GM18868 (cell line): ENCODE measurements at regions not wholly inside any gene's neighbourhood (a gene's known extent, or its start where the extent isn't known, plus 50 kb on each side); places are given as distances from the start of the nearest gene placed in this dataset.

Experiments used
- ATAC-seq: cut with Tn5 transposase; IDR thresholded peaks from one replicate; pipeline ENCODE4 v1.9.1; 2021; ENCODE audit warnings: mild to moderate bottlenecking, moderate library complexity; ENCODE audit not compliant: unreplicated experiment

- no peak for ATAC-seq
These were observed 652.7 kb downstream of the DCDC2C start for GRCh38 chr2:4356109-4356508.

GRCh38 chr2:4356541-4356940, 653.2 kb downstream of the DCDC2C start:
- ATAC-seq: no peak

DNA sequence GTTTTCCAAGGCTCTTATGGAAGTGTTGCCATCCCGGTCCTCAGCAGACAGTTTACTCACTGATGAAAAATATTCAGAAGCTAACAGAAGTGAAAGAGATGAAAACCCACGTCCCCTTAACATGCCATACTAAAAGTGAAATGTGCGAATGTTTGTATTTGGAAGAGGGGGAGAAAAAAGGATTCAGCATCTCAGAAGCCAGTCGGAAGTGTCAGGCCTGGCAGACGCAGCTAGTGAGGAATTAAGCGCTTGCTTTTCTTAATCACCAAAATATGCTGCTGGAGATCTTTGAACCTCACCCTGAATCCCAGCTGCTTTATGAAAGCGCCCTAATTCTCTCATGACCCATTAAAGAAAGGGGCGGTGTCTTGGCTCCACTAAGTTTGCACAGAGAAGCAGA, 653.7 kb downstream of the DCDC2C start:
- ATAC-seq: no peak

GRCh38 chr2:4358837-4359236, 655.5 kb downstream of the DCDC2C start:
- no peak for ATAC-seq

DNA sequence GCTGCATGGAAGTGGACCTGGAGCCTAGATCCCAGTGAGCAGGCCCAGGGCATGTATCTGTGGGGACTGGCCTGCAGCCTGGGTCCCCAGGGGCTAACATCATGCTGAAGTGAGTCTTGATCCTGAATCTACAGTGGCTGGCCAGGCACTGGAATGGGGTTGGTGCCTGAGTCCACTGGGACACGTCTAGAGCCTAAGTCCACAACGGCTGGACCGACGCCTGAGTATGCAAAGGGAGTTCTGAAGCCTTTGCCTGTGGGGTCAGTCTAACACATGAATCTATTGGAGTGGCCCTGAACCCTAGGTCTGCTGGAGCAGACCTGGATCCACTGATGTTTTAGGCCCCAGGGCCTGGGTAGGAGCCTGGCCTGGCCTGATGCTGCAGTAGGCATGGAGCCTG, 665.5 kb downstream of the DCDC2C start:
- ATAC-seq: no peak

DNA sequence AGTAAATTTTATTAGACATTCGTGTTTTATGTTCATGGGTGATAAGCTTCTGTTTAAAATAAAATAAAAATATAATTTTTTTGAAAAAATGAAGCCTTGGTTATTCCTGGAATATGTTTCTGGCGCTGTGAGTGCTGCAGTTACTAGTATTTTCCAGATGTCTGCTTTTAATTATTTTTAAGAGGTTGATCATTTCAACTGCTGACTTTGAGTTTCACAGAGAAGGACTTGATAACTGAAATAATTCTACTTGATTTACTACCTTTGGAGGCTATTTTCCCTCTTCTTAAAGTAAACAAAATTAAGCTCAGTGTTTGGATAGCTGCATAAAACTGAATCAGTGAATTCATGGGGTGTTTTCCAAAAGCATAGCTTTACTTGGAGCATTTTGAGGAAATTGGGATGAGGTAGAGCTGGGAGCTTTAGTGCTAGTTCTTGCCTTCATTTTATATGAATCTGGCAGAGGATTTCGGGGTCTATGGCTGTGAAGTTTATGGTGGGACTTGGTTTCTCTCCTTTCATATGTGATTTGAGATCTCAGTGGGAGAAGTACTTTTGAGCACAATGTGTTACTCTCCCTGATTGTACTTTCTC, 666.5 kb downstream of the DCDC2C start:
- no peak for ATAC-seq

DNA sequence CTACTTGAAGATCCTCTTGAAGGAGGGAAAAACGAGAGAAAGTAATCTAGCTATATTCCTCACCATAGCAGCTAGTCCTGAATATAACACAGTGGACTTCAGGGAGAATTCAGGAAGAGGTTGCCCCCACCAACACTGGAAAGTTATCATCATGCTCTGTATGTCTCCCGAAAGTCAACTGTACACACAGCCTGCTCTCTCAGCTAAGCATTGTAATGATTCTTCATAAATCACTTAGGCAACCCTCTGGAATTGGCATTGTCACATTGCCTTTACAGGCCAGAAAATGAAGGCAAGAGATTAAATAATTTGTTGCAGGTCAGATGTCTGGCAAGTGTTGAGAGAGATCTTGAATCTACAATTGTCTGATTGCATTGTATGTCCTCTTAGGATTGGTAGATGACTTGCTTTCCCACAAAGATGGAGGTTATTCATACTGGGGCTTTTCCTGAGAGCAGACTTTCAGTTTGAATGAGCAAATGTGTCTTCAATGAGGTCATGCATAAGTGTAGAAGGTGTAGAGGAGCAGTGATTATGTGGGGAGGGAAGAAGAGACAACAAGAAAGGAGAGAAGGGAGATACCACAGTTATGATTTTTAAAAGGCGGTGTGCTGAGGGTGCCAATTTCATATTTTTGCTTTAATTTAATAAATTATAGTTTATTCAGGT, 667.2 kb downstream of the DCDC2C start:
- ATAC-seq: no peak

DNA sequence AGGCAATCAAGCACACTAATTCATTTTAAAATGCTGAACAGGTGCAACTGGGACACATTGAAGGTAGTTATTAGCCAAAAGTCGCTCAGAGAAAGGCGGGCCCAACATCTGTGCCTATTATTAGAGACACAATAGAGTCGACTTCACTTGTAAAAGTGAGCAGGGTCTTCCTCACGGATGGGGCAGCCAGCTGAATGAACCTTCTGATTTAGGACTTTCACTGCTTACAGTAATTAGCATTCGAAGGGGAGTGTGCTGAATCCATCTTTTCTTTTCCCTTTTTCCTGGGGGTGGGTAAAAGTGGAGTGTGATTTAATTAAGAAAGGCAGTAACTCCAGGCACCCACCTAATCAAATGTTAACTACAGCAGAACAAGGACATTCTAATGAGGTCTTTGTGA, 677.7 kb downstream of the DCDC2C start:
- ATAC-seq: no peak

DNA sequence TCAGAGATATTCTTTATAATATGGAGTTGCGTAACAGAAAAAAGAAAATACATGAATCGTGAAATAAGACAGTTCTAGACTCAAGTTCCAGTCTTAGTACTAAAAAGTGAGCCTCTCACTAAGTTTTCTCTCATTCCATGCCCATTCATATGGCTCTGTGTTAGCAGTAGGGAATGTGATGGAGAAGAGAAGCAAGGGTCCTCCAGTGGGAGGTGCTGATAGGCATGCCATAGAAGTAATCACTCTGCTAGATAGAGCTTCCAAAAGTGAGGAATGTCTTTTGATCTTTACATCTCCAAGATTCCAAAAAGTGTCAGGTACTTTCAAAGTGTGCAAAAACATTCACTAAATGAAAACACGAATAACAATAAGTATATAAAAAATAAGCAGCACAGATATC, 678.4 kb downstream of the DCDC2C start:
- ATAC-seq: no peak

DNA sequence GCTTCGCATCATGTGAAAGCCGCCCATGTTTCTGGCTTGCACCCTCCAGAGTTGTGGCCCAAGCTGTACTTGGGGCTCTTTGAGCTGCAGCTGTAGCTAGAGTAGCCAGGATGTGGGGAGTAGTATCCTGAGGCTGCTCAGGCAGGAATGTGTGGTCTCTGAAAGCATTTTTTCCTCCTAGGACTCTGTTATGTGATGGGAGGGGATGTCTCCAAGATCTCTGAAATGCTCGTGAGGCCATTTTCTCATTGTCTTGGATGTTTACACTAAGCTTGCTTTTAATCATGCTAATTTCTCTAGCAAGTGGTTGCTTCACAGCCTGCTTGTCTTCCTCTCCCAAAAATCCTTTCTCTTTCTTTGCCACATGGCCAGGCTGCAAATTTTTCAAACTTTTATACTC, 687.6 kb downstream of the DCDC2C start:
- no peak for ATAC-seq

DNA sequence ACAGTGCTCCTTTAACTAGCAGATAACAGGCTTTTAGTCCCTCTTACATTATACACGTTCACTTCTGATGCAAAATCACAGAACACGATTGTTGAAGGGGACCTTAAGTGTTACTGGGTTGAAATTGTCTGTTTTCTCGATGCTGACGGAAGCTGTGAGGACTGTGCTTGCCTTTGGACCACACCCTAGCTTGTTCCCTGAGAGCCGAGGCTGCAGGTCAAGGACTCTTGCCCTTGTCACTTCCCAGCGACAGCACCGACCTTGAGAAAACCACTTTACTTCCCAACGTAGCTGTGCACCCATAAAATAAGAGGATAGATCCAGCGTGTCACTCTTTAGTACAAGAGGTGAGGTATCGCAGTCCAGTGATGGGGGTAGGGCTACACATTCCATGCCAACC, 701.0 kb downstream of the DCDC2C start:
- no peak for ATAC-seq

DNA sequence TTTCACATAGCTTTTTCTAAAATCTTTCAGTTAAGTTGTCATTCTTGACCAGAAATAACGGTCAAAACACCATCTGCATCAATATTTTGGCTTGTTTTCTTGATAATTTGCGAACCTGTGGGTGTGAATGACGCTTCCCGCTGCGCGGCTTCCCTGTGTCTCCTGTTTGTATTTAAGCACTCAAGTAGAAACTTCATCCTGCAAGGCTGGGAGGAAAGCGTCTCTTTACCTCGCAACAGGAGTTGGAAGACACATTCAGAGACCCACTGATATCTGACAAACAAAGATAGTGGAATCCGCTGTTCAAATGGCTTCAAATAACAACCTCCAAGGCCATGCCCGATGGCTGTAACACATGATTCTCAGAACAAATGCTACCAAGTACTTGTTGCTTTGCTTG, 704.9 kb downstream of the DCDC2C start:
- ATAC-seq: no peak

DNA sequence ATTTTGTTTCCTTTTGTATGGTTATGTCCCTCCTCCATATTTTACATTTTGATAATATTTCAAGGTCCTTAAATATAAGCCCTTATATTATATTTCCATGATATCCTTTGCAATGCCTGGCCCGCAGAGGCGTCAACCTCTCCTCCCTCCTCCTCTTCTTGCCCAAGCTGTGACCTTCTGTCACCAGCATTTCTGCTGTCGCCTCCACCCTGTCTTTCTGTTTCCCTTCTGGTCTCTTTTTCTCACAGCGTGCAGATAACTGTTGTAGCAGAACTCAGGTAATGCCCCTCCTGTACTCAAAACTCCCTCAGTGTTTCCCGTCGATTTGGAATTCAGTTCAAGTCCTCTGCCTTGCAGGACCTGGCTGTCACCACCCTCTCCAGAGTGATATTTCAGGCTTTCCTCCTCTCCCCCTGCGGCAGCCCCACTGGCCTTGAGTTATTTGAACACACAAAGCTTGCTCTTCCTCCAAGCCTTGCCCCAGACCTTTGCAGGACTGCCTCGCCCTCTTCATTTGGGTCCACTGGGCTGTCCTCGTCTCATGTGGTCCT, 709.3 kb downstream of the DCDC2C start:
- ATAC-seq: no peak

DNA sequence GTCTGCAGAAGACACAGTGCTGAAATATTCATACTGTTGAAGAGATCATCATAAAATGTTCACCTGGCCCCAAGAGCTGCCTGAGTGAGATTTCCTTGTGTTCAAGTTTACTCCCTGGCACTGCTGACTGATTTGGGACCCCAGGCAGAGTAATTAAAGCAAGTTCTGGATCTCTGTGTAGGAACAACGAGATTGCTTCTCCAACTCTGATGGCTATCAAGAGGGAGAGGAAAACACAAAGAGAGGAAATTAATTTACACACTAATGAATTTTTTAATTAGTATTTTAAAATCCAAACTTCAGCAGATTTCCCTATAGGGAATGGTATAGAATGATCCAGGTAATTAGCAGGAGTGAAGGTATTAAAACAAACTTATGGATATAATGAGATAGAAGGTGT, 711.8 kb downstream of the DCDC2C start:
- ATAC-seq: no peak

GRCh38 chr2:4415810-4416413, 712.5 kb downstream of the DCDC2C start:
- peak; percentile 70 for ATAC-seq

DNA sequence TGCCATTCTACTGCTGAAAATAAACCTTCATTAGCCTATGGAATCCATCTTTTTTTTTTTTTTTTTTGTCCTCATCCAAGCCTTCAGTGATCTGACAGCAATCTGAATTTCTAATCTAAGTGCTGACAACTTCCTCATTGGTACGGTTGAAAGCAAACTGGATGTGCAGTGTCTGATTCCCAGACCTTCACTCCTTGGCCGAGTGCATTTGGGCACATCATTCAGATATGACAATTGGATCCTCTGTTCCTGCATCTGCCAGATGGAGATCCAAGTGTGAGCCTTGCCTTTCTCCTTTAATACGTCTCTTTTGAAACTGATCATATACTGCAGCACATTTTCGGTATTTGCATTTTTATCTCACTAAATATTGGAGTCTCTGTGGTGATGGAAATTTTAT, 713.1 kb downstream of the DCDC2C start:
- peak; percentile 9 for ATAC-seq

- ATAC-seq: no peak
These were observed 714.4 kb downstream of the DCDC2C start for GRCh38 chr2:4417771-4418170.

DNA sequence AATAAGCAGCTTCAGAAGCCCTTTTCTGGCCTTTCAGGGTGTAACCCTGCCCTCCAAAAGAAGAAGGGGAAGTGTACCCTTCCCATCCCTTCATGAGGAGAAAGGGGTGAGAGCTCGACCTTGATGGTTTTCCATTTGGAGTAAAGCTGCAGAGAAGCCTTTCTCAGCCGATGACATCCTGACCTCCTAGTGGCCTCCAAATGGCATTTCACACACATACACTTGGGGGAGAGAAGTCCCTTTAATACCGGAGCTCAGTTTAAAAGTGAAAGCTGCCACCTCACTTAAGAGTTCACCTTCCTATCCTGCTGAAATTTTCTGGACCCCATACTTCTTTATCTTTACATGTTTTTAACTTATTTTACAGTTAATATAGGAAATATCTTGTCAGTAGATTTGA, 716.7 kb downstream of the DCDC2C start:
- ATAC-seq: no peak

DNA sequence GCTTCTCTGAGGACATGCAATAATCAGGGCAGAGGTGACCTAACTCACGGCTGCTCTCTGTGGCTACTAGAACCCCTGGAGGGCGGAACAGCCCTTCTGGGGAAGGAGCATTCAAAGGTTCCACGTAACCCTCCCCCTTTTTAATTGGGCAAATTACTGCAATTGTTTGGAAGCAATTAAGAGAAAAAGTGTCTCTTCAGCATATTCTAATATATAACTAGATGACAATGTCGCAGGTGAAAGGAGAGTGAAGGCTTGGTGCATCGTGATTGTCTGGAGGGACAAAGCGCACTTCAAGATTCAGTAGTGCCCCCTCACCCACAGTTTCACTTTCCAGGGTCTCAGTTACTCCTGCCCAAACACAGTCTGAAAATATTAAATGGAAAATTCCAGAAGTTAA, 720.8 kb downstream of the DCDC2C start:
- no peak for ATAC-seq

- ATAC-seq: no peak
These were observed 723.7 kb downstream of the DCDC2C start for GRCh38 chr2:4427083-4427482.

DNA sequence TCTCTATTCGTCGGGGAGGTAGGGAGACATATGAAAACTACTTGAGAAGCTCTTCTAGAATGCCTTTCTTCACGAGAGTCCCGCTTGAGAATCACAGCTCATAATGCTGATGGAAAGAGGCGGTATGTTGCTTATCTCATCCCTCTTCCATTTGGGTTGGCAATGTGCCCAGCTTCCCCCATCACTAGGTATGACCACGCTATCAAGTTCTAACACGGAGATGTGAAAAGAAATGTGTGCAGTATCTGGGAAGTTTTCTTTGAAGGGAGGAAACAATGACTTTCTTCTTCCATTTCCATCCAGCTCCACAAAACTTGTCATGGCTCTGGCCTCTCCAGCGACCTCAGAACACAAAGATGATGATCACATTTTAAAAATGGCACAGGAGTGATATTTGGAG, 742.4 kb downstream of the DCDC2C start:
- no peak for ATAC-seq

DNA sequence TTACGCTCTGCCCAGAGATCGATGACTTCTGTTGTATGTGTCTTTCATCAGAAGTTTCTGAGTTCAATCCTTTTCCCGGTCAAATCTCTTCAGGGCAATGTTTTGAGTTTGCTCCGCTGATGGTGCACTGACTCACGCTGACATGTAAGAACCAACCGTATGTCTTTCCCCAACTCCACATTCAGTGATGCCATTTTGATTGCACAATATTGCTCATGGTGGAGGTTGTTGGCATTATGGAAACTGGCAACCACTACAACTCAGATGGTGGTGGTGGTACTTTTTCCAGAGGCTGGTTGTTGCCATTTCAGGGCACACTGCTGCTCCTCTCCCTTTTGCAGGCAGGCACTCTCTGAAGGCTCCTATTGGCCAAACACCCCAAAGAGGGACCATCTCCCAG, 751.5 kb downstream of the DCDC2C start:
- no peak for ATAC-seq
